ENCODE measurements at regions not wholly inside any gene's neighbourhood (a gene's known extent, or its start where the extent isn't known, plus 50 kb on each side); places are given as distances from the start of the nearest gene placed in this dataset.

DNA sequence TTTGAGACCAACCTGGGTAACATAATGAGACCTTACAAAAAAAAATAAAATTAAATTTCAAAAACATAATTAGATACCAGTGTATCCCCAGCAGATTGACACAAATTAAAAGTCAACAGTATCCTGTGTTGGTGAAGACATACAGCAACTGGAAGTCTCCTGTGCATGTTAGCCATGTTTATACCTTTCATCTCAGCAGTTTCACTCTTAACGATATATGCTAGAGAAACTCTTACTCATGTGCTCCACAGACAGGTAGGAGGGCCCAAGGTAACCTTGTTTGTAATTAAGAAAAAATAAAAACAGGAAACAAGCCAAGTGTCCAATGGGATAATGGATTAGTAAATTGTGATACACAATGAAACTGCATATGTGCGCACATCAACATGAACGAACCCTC, 50.1 kb upstream of the N4BP3 start:
- H3F3A ChIP-seq (ENCODE audit: control insufficient read depth, insufficient read depth), result peaks cover 23% of the 10 kb centered on the region

DNA sequence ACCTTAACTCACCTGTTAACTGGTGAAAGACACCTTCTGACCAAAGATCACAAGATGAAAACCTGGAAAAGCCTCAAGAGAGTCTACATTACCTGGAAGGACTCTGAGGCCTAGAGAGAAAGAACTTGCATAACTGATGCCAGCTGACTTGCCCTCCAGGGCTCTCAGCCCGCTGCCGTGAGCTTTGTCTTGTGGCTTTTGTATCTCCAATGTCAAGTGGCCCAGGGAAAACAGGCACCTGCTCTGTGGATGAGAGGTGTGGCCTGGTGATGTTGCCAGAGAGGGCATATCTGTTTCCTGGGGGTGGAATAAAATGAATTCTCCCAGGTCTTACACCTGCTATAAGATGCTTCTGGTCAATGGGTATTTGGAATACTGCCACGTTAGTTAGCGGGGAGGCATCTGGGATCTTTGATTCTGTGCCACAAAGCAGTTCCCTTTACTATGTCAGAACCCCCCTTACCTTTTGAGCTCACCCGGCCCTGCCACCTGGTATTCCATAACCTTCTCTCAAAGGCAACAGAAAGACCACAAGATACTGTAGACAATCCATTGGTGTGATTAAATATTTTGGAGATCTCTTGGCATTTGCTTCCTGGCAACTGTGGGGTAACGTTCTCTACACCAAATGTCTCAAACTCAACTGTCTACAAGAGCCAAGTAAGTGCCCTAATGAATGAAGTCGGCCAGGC, 54.9 kb upstream of the N4BP3 start:
- Histone ChIP-seq H3K36me3 (ENCODE audit: control insufficient read depth, low read length) (no peaks in the 10 kb centered on the region), H3F3A (ENCODE audit: control insufficient read depth, insufficient read depth) (peaks cover 7% of the 10 kb centered on the region), H4K20me1 (ENCODE audit: control insufficient read depth, insufficient read depth, low read depth, low read length) (no peaks in the 10 kb centered on the region), H3K4me2 (ENCODE audit: low read length) (no peak overlapping the region), H3K27ac (ENCODE audit: low read depth, low read length) (no peak overlapping the region), H3K4me3 (ENCODE audit: low read length) (no peak overlapping the region), H3K4me1 (ENCODE audit: control insufficient read depth, low read length) (peaks cover 14% of the 10 kb centered on the region), H3K9me2 (replicated peaks; ENCODE audit: control insufficient read depth, low read length) (no peaks in the 10 kb centered on the region), H3K9me3 (ENCODE audit: control insufficient read depth, insufficient read depth, low read length) (no peaks in the 10 kb centered on the region), H3K27me3 (ENCODE audit: control insufficient read depth, low read length) (no peaks in the 10 kb centered on the region), H3K79me2 (ENCODE audit: control insufficient read depth, low read length) (no peaks in the 10 kb centered on the region)
- TF ChIP-seq, protein P1, sequence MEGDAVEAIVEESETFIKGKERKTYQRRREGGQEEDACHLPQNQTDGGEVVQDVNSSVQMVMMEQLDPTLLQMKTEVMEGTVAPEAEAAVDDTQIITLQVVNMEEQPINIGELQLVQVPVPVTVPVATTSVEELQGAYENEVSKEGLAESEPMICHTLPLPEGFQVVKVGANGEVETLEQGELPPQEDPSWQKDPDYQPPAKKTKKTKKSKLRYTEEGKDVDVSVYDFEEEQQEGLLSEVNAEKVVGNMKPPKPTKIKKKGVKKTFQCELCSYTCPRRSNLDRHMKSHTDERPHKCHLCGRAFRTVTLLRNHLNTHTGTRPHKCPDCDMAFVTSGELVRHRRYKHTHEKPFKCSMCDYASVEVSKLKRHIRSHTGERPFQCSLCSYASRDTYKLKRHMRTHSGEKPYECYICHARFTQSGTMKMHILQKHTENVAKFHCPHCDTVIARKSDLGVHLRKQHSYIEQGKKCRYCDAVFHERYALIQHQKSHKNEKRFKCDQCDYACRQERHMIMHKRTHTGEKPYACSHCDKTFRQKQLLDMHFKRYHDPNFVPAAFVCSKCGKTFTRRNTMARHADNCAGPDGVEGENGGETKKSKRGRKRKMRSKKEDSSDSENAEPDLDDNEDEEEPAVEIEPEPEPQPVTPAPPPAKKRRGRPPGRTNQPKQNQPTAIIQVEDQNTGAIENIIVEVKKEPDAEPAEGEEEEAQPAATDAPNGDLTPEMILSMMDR (IDR thresholded peaks at IDR 0.05; ENCODE audit: low read depth, low read length, poor library complexity, severe bottlenecking), result no peak
- no peak for TF ChIP-seq EZH2phosphoT487 (IDR thresholded peaks at IDR 0.05; ENCODE audit: borderline replicate concordance, low read length)

More for the DNA sequence above, 50.1 kb upstream of the N4BP3 start:
- Histone ChIP-seq H3K4me1 (ENCODE audit: control insufficient read depth, low read length) (peaks cover 38% of the 10 kb centered on the region), H3K27ac (ENCODE audit: low read depth, low read length) (no peak overlapping the region), H4K20me1 (ENCODE audit: control insufficient read depth, insufficient read depth, low read depth, low read length) (no peaks in the 10 kb centered on the region), H3K9me2 (replicated peaks; ENCODE audit: control insufficient read depth, low read length) (no peaks in the 10 kb centered on the region), H3K27me3 (ENCODE audit: control insufficient read depth, low read length) (no peaks in the 10 kb centered on the region), H3K79me2 (ENCODE audit: control insufficient read depth, low read length) (no peaks in the 10 kb centered on the region), H3K4me2 (ENCODE audit: low read length) (no peak overlapping the region), H3K36me3 (ENCODE audit: control insufficient read depth, low read length) (no peaks in the 10 kb centered on the region), H3K4me3 (ENCODE audit: low read length) (no peak overlapping the region), H3K9me3 (ENCODE audit: control insufficient read depth, insufficient read depth, low read length) (no peaks in the 10 kb centered on the region)
- TF ChIP-seq EZH2phosphoT487 (IDR thresholded peaks at IDR 0.05; ENCODE audit: borderline replicate concordance, low read length), result no peak
- TF ChIP-seq, protein P1 (IDR thresholded peaks at IDR 0.05; ENCODE audit: low read depth, low read length, poor library complexity, severe bottlenecking), result no peak

DNA sequence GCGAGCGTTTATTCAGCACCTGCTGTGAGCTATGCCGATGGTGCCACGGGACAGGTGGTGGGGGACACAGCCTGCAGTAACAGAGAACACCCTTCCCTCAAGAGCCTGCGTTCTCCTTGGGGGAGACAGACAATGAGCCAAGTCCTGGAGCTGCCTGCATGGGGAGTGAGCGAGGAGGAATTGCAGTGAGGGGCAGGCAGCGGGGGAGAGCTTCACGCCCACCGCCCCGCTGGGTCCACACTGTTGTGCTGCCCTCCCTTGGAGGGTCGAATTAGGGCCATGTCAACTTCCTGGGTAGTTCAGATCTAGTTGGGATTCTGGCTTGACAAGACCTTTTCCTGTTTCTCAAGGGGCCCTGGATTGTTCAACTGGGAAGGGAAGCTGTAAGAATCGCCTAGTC, 55.5 kb upstream of the N4BP3 start:
- H3K27ac ChIP-seq (ENCODE audit: low read depth, low read length), result no peak overlapping the region
- no peaks in the 10 kb centered on the region for H3K79me2 ChIP-seq (ENCODE audit: control insufficient read depth, low read length)
- H3K9me2 ChIP-seq (replicated peaks; ENCODE audit: control insufficient read depth, low read length), result no peaks in the 10 kb centered on the region
- peaks cover 6% of the 10 kb centered on the region for H3F3A ChIP-seq (ENCODE audit: control insufficient read depth, insufficient read depth)
- no peak overlapping the region for H3K4me2 ChIP-seq (ENCODE audit: low read length)
- H3K36me3 ChIP-seq (ENCODE audit: control insufficient read depth, low read length), result no peaks in the 10 kb centered on the region
- no peaks in the 10 kb centered on the region for H4K20me1 ChIP-seq (ENCODE audit: control insufficient read depth, insufficient read depth, low read depth, low read length)
- H3K9me3 ChIP-seq (ENCODE audit: control insufficient read depth, insufficient read depth, low read length), result no peaks in the 10 kb centered on the region
- no peak for TF ChIP-seq EZH2phosphoT487 (IDR thresholded peaks at IDR 0.05; ENCODE audit: borderline replicate concordance, low read length)
- TF ChIP-seq, protein P1 (IDR thresholded peaks at IDR 0.05; ENCODE audit: low read depth, low read length, poor library complexity, severe bottlenecking), result no peak
- H3K4me1 ChIP-seq (ENCODE audit: control insufficient read depth, low read length), result peaks cover 12% of the 10 kb centered on the region
- H3K27me3 ChIP-seq (ENCODE audit: control insufficient read depth, low read length), result no peaks in the 10 kb centered on the region
- no peak overlapping the region for H3K4me3 ChIP-seq (ENCODE audit: low read length)

Data from DOHH2 (cell line).